RWPE1 (cell line): ENCODE measurements at regions not wholly inside any gene's neighbourhood (a gene's known extent, or its start where the extent isn't known, plus 50 kb on each side); places are given as distances from the start of the nearest gene placed in this dataset.
"Not testable (repeated sequence)": the region's sequence is repeated elsewhere in the genome, so short reads cannot be mapped to it uniquely, and the experiment has no call there.

Experiments
- CTCF ChIA-PET: fragments of 350-600 bp; sonication (Branson Sonifier 250); formaldehyde crosslinking; extraction: SDS; loops from one replicate; lab custom pipeline; 2021; lab: Yijun Ruan, JAX
- POLR2A ChIA-PET: fragments of 400-600 bp; formaldehyde crosslinking; extraction: SDS; loops from one replicate; lab custom pipeline; 2020; ENCODE audit warnings: antibody characterized with exemption; ENCODE audit not compliant: low non-redundant PET; lab: Yijun Ruan, JAX
- DNase-seq: peaks from one replicate; pipeline ENCODE4 v3.0.0; 2012; ENCODE audit warnings: low spot score
- H3K27ac ChIP-seq: fragments of 450-650 bp; 2 replicates; pipeline ENCODE4 v1.5.1; 2017
- CTCF ChIP-seq: fragments of 450-650 bp; conservative IDR thresholded peaks from 2 replicates; pipeline ENCODE4 v1.5.1; 2017; ENCODE audit warnings: low read depth, mild to moderate bottlenecking

- H3K27ac ChIP-seq: no peak overlapping the region
- TF ChIP-seq CTCF: no peak
- ChIA-PET CTCF (no interaction called here), POLR2A (no interaction called here)
- no peak for DNase-seq
Observed at GRCh38 chr3:157586293-157586692, 83.1 kb upstream of the VEPH1 start.

GRCh38 chr3:157585386-157585785 is 82.2 kb upstream of the VEPH1 start:
- ChIA-PET POLR2A (no interaction called here), CTCF (no interaction called here)
- no peak for TF ChIP-seq CTCF
- no peak for DNase-seq
- no peak overlapping the region for H3K27ac ChIP-seq

- POLR2A ChIA-PET: no interaction called here
- TF ChIP-seq CTCF: no peak
- H3K27ac ChIP-seq: no peak overlapping the region
- CTCF ChIA-PET: no interaction called here
- no peak for DNase-seq
Observed at GRCh38 chr3:157582637-157582973, 79.4 kb upstream of the VEPH1 start.

GRCh38 chr3:157581956-157582636 is 78.9 kb upstream of the VEPH1 start:
- CTCF ChIA-PET, POLR2A ChIA-PET, H3K27ac ChIP-seq, DNase-seq: not testable (repeated sequence)

GRCh38 chr3:157581371-157581770 is 78.2 kb upstream of the VEPH1 start:
- POLR2A ChIA-PET: no interaction called here
- TF ChIP-seq CTCF: no peak
- CTCF ChIA-PET: no interaction called here
- H3K27ac ChIP-seq: no peak overlapping the region
- no peak for DNase-seq

- no peak for DNase-seq
- ChIA-PET CTCF (interaction anchor here (0.6 kb wide), 1 partner anchor 354 kb away, joined by 3 read pairs; no protein-coding TSS in a partner anchor), POLR2A (no interaction called here)
- H3K27ac ChIP-seq: no peak overlapping the region
- no peak for TF ChIP-seq CTCF
Observed at GRCh38 chr3:157578181-157578580, 75.0 kb upstream of the VEPH1 start.

GRCh38 chr3:157574531-157574930 is 71.3 kb upstream of the VEPH1 start:
- POLR2A ChIA-PET: no interaction called here
- TF ChIP-seq CTCF: no peak
- CTCF ChIA-PET: interaction anchor here (2.9 kb wide), 1 partner anchor 42 kb away, joined by 21 read pairs; no protein-coding TSS in a partner anchor
- DNase-seq: no peak
- no peak overlapping the region for H3K27ac ChIP-seq
